Right cardiac atrium (tissue), 5 donors: ENCODE measurements at regions not wholly inside any gene's neighbourhood (a gene's known extent, or its start where the extent isn't known, plus 50 kb on each side); places are given as distances from the start of the nearest gene placed in this dataset.
"Not testable (repeated sequence)": the region's sequence is repeated elsewhere in the genome, so short reads cannot be mapped to it uniquely, and the experiment has no call there.

ENCODE experiments used
- ATAC-seq, 2 donors: fragments of 200-7000 bp; cut with Tn5 transposase; one replicate each; pipeline versions ENCODE4 v1.8.0 to v1.9.1; 2020; ENCODE audit warnings: moderate library complexity in 2 of 2, mild to moderate bottlenecking in 1 of 2
- DNase-seq, 3 donors: peaks; one replicate each; pipeline ENCODE4 v3.0.0-alpha.2; 2020
- H3K27ac ChIP-seq: one replicate; pipeline ENCODE4 v1.5.1; 2013; ENCODE audit warnings: mild to moderate bottlenecking, low read length, control low read depth, moderate library complexity
- H3K27me3 ChIP-seq: one replicate; pipeline ENCODE4 v1.6.1; 2013; ENCODE audit not compliant: control insufficient read depth, insufficient read depth
- H3K4me1 ChIP-seq: one replicate; pipeline ENCODE4 v1.6.1; 2013; ENCODE audit warnings: low read length; ENCODE audit not compliant: control insufficient read depth, insufficient read depth
- H3K4me3 ChIP-seq: one replicate; pipeline ENCODE4 v1.5.1; 2013; ENCODE audit warnings: low read length, control low read depth
- H3K9me3 ChIP-seq: one replicate; pipeline ENCODE4 v1.6.1; 2013; ENCODE audit warnings: low read length; ENCODE audit not compliant: control insufficient read depth
- WGBS: extraction: QIAGEN DNeasy Blood & Tissue Kit; methylation state at CpG from one replicate; pipeline ENCODE4 v1.1.7; 2013; 5-methylcytosine and 5-hydroxymethylcytosine counted together
- intact Hi-C, 4 donors: fragments of 100-400 bp; cut with DNase I; formaldehyde crosslinking; loops; one replicate each; pipeline versions ENCODE4 v1.11.0 to v1.14.0; 2022 to 2023
- donor health status: healthy with polysubstance abuse.
- donor health status: DM: no; HTN: yes; CAD: no.
- donor health status: DM: no; HTN: no; CAD: no.
- donor health status: DM: no; HTN: yes; CAD: no; lungs with severe emphysema.
- donor health status: DM: yes; HTN: yes; CAD: no.

GRCh38 chr20:1845163-1845523 is 50.1 kb upstream of the SIRPA start:
- Histone ChIP-seq H3K4me1 (no peaks in the 10 kb centered on the region), H3K27me3 (no peaks in the 10 kb centered on the region), H3K27ac (no peak overlapping the region), H3K4me3 (no peak overlapping the region), H3K9me3 (no peaks in the 10 kb centered on the region)
- DNase-seq (no peak), ATAC-seq (no peak)
- WGBS, result 48% methylated on average over 1 of the region's 1 CpG
- intact Hi-C loops, result no loop called here

GRCh38 chr20:1844325-1845162 is 50.7 kb upstream of the SIRPA start:
- Histone ChIP-seq H3K4me1 (no peaks in the 10 kb centered on the region), H3K4me3 (no peak overlapping the region), H3K27me3 (no peaks in the 10 kb centered on the region), H3K9me3 (no peaks in the 10 kb centered on the region), H3K27ac (no peak overlapping the region)
- ATAC-seq (peak; percentile 41 to 66), DNase-seq (peak in 2 of 3 donors; percentile 52 to 64)
- intact Hi-C loops, result no loop called here
- WGBS, result 19% methylated on average over 10 of the region's 10 CpGs

- H3K9me3 ChIP-seq, result no peaks in the 10 kb centered on the region
- no peaks in the 10 kb centered on the region for H3K4me1 ChIP-seq
- WGBS, result 88% methylated on average over 7 of the region's 7 CpGs
- ATAC-seq, result no peak
- no peaks in the 10 kb centered on the region for H3K27me3 ChIP-seq
- intact Hi-C loops, result no loop called here
- H3K4me3 ChIP-seq, result no peak overlapping the region
- H3K27ac ChIP-seq, result no peak overlapping the region
- DNase-seq, result no peak
Measured at GRCh38 chr20:1842281-1842680, 52.9 kb upstream of the SIRPA start.

DNA sequence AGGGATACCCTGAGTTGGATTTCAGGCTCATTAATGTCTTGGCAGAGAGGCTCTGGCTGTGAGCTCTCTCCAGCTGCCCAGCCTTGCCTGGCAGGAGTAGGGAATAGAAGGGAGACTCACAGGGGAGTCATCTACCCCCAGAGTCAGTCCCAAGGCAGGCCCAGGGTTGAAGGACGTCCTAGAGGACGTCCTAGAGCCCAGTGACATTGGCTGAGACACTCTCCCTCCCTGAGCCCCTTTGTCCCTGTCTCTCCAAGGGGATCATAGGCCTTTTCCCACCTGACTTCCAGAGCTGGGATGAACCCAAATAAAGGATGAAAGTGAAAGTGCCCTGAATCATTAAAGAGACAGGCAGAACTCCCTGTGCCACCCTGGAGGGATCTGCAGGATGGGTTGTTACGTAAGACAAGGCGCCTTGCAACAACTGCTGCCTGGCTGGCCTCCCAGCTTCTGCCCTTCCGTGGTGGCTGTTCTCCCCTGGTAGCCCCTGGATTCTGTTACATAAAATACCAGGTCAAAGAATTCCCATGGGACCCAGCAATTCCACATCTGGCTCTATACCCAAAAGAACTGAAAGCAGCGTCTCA is 53.6 kb upstream of the SIRPA start:
- Histone ChIP-seq H3K27ac (no peak overlapping the region), H3K4me1 (no peaks in the 10 kb centered on the region), H3K9me3 (no peaks in the 10 kb centered on the region), H3K27me3 (no peaks in the 10 kb centered on the region), H3K4me3 (no peak overlapping the region)
- DNase-seq, result peak in 1 of 3 donors; percentile 70
- WGBS, result 69% methylated on average over 6 of the region's 6 CpGs
- ATAC-seq, result peak; percentile 22 to 50
- intact Hi-C loops, result no loop called here

- intact Hi-C loops, result no loop called here
- no peaks in the 10 kb centered on the region for H3K4me1 ChIP-seq
- DNase-seq (no peak), ATAC-seq (no peak)
- H3K4me3 ChIP-seq, result no peak overlapping the region
- WGBS, result 63% methylated on average over 7 of the region's 7 CpGs
- no peaks in the 10 kb centered on the region for H3K9me3 ChIP-seq
- H3K27ac ChIP-seq, result no peak overlapping the region
- no peaks in the 10 kb centered on the region for H3K27me3 ChIP-seq
Measured at GRCh38 chr20:1840817-1841553, 54.2 kb upstream of the SIRPA start.

DNA sequence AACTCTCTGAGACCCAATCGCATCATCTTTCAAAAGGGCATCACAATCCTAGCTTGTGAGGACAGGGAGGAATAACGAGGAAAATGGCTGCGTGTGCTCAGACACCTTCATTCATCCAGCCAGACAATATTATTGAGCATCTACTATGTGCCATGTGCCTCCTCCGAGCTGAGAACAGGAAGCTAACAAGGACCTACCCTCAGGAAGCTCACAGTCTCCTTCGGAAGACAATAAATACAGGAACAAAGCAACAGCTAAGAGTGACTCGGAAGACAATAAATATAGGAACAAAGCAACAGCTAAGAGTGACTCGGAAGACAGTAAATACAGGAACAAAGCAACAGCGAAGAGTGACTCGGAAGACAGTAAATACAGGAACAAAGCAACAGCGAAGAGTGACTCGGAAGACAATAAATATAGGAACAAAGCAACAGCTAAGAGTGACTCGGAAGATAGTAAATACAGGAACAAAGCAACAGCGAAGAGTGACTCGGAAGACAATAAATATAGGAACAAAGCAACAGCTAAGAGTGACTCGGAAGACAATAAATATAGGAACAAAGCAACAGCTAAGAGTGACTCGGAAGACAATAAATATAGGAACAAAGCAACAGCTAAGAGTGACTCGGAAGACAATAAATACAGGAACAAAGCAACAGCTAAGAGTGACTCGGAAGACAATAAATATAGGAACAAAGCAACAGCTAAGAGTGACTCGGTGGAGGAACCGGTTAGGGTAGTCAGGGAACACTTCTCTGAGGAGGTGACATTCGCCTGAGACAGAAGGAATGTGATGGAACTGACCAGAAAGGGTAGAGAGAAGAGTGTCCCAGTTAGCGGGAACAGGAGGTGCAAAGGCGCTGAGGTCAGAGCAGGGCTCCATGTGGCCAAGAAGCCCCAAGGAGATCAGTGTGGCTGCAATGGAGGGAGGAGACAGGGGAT is 55.6 kb upstream of the SIRPA start:
- H3K4me3 ChIP-seq, DNase-seq, ATAC-seq, H3K27me3 ChIP-seq, H3K9me3 ChIP-seq, H3K4me1 ChIP-seq, intact Hi-C loops, H3K27ac ChIP-seq: not testable (repeated sequence)
- 73% methylated on average over 19 of the region's 23 CpGs for WGBS

DNA sequence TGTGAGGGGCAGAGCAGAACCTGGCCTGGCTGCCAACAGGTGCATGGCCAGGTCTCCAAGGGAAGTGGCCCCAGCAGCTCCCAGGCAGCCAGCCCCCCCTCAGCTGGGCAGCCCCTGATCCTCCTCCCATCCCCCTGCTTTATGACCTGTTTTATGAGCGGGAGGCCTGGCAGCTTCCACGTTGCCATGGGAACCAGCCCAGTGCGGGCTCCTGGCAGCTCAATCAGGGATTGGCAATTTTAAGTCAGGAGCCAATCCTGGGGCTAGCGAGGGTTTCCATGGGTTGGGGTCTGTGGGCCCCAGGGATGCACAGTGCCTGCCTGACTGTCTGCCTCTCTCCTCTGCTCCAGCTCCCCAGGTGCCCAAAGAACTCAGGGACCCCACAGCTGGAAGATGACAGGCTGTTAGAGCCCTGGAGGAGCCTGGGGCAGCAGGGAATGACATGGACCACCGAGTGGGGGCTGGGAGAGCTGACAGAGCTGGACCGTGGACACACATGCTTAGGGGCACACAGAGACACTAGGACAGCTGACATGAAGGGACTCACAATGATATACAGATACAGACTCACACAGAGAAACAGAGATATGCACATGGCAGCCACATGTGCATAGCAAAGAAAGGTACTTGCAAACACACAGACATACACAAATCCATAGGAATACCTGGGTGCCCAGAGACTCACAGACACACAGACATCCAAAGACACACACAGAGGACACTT is 56.5 kb upstream of the SIRPA start:
- no peaks in the 10 kb centered on the region for H3K27me3 ChIP-seq
- intact Hi-C loops, result no loop called here
- ATAC-seq (no peak), DNase-seq (no peak)
- no peak overlapping the region for H3K4me3 ChIP-seq
- H3K27ac ChIP-seq, result no peak overlapping the region
- H3K4me1 ChIP-seq, result peaks cover 2% of the 10 kb centered on the region
- WGBS, result 60% methylated on average over 6 of the region's 6 CpGs
- H3K9me3 ChIP-seq, result no peaks in the 10 kb centered on the region

- intact Hi-C loops, result no loop called here
Measured at GRCh38 chr20:1835186-1836035, 59.8 kb upstream of the SIRPA start.

DNA sequence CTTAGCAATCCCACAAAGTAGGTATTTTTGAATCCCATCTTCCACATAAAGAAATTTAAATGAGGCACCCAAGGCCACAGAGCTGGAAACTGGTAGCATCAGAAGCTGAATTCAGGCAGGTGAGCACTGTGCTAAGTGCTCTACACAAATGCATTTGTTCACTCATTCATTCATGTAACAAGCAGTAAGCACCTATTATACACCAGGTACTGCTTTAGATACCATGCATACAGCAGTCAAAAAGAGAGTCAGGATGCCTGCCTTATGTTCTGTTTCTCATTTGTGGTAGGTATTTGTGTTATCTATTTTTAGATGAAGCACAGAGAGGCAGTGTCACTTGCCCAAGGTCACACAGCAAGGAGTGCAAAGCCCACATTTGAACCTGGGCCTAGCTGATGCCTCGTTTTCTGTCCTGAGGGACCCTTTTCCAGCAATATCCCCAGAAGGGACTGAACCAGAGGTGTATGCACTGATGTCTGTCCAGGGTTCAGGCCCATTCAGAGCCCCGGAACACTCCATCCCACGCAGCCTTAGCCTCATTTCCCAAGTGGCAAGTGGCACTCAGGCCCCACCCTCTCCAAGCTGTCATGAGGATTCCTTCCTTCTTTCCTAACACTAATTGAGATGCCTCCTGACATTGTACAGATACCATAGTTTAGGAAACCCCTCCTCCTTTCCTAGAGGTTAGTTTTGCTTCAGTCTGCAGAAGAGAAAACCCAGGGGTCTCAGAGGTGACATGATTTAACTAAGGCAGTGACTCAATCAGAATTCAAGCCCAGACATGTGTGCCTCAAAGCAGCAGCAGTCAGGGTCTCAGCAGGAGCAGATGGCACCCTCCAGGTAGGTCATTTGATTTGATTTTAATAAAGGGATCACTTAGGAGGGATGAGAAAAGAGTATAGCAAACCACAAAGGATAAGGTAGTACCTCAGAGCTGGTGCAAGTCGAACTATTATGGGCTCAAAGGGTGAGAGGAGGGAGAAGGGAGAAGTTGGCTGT is 61.2 kb upstream of the SIRPA start:
- Histone ChIP-seq H3K9me3 (no peaks in the 10 kb centered on the region), H3K27me3 (no peaks in the 10 kb centered on the region), H3K4me3 (no peak overlapping the region), H3K4me1 (peaks cover 15% of the 10 kb centered on the region), H3K27ac (no peak overlapping the region)
- 67% methylated on average over 4 of the region's 4 CpGs for WGBS
- intact Hi-C loops, result no loop called here
- ATAC-seq, result no peak
- DNase-seq, result no peak

More at GRCh38 chr20:1835186-1836035, 59.8 kb upstream of the SIRPA start:
- Histone ChIP-seq H3K4me1 (peaks cover 14% of the 10 kb centered on the region), H3K4me3 (no peak overlapping the region), H3K27ac (no peak overlapping the region), H3K27me3 (no peaks in the 10 kb centered on the region), H3K9me3 (no peaks in the 10 kb centered on the region)
- DNase-seq (no peak), ATAC-seq (no peak)
- WGBS, result 65% methylated on average over 16 of the region's 16 CpGs
